ENCODE measurements at regions not wholly inside any gene's neighbourhood (a gene's known extent, or its start where the extent isn't known, plus 50 kb on each side); places are given as distances from the start of the nearest gene placed in this dataset.

- H3K79me2 ChIP-seq (ENCODE audit: insufficient read depth, low read length): no peaks in the 10 kb centered on the region
- no peaks in the 10 kb centered on the region for H3K36me3 ChIP-seq (ENCODE audit: insufficient read depth, low read length)
- no peak for TF ChIP-seq CTCF (IDR thresholded peaks at IDR 0.05; ENCODE audit: low read length)
- TF ChIP-seq EZH2 (IDR thresholded peaks at IDR 0.05; ENCODE audit: borderline replicate concordance, low read length): no peak
- H3K4me1 ChIP-seq (ENCODE audit: insufficient read depth, low read length, severe bottlenecking): no peaks in the 10 kb centered on the region
- no peak overlapping the region for H3K4me2 ChIP-seq (ENCODE audit: low read length)
- H3K9me3 ChIP-seq (ENCODE audit: low read length): no peaks in the 10 kb centered on the region
- H3F3A ChIP-seq (ENCODE audit: insufficient read depth, low read length): no peaks in the 10 kb centered on the region
- no peak overlapping the region for H3K27ac ChIP-seq (ENCODE audit: low read depth, low read length, poor library complexity, severe bottlenecking)
- H2AFZ ChIP-seq (ENCODE audit: low read length): no peak overlapping the region
- H3K4me3 ChIP-seq (ENCODE audit: low read depth, low read length, poor library complexity, severe bottlenecking): no peak overlapping the region
- H4K20me1 ChIP-seq (ENCODE audit: insufficient read depth, low read length): no peaks in the 10 kb centered on the region
- H3K27me3 ChIP-seq (ENCODE audit: insufficient read depth, low read length): no peaks in the 10 kb centered on the region
- H3K9me2 ChIP-seq (ENCODE audit: low read depth, low read length): no peaks in the 10 kb centered on the region
- H3K9ac ChIP-seq (ENCODE audit: low read length): no peak overlapping the region
Observed at GRCh38 chr5:2335733-2336515, 415.6 kb downstream of the IRX2 start.

- Histone ChIP-seq H3K79me2 (ENCODE audit: insufficient read depth, low read length) (no peaks in the 10 kb centered on the region), H3K4me2 (ENCODE audit: low read length) (no peak overlapping the region), H4K20me1 (ENCODE audit: insufficient read depth, low read length) (no peaks in the 10 kb centered on the region), H3K9me2 (ENCODE audit: low read depth, low read length) (no peaks in the 10 kb centered on the region), H3K9me3 (ENCODE audit: low read length) (no peaks in the 10 kb centered on the region), H3K4me1 (ENCODE audit: insufficient read depth, low read length, severe bottlenecking) (no peaks in the 10 kb centered on the region), H3K27me3 (ENCODE audit: insufficient read depth, low read length) (no peaks in the 10 kb centered on the region), H3K27ac (ENCODE audit: low read depth, low read length, poor library complexity, severe bottlenecking) (no peak overlapping the region), H3K9ac (ENCODE audit: low read length) (no peak overlapping the region), H2AFZ (ENCODE audit: low read length) (no peak overlapping the region), H3K36me3 (ENCODE audit: insufficient read depth, low read length) (no peaks in the 10 kb centered on the region), H3K4me3 (ENCODE audit: low read depth, low read length, poor library complexity, severe bottlenecking) (no peak overlapping the region), H3F3A (ENCODE audit: insufficient read depth, low read length) (no peaks in the 10 kb centered on the region)
- no peak for TF ChIP-seq EZH2 (IDR thresholded peaks at IDR 0.05; ENCODE audit: borderline replicate concordance, low read length)
- TF ChIP-seq CTCF (IDR thresholded peaks at IDR 0.05; ENCODE audit: low read length): no peak
Observed at GRCh38 chr5:2335125-2335732, 416.2 kb downstream of the IRX2 start.

GRCh38 chr5:2334719-2335118 lies 416.8 kb downstream of the IRX2 start:
- Histone ChIP-seq H3K36me3 (ENCODE audit: insufficient read depth, low read length) (no peaks in the 10 kb centered on the region), H2AFZ (ENCODE audit: low read length) (no peak overlapping the region), H4K20me1 (ENCODE audit: insufficient read depth, low read length) (no peaks in the 10 kb centered on the region), H3K4me1 (ENCODE audit: insufficient read depth, low read length, severe bottlenecking) (no peaks in the 10 kb centered on the region), H3K79me2 (ENCODE audit: insufficient read depth, low read length) (no peaks in the 10 kb centered on the region), H3K4me3 (ENCODE audit: low read depth, low read length, poor library complexity, severe bottlenecking) (no peak overlapping the region), H3K4me2 (ENCODE audit: low read length) (no peak overlapping the region), H3K9ac (ENCODE audit: low read length) (no peak overlapping the region), H3K27ac (ENCODE audit: low read depth, low read length, poor library complexity, severe bottlenecking) (no peak overlapping the region), H3F3A (ENCODE audit: insufficient read depth, low read length) (no peaks in the 10 kb centered on the region), H3K27me3 (ENCODE audit: insufficient read depth, low read length) (no peaks in the 10 kb centered on the region), H3K9me2 (ENCODE audit: low read depth, low read length) (no peaks in the 10 kb centered on the region), H3K9me3 (ENCODE audit: low read length) (no peaks in the 10 kb centered on the region)
- TF ChIP-seq EZH2 (IDR thresholded peaks at IDR 0.05; ENCODE audit: borderline replicate concordance, low read length): no peak
- no peak for TF ChIP-seq CTCF (IDR thresholded peaks at IDR 0.05; ENCODE audit: low read length)

Measured in OCI-LY1 (cell line).